MM.1S (cell line): ENCODE measurements at regions not wholly inside any gene's neighbourhood (a gene's known extent, or its start where the extent isn't known, plus 50 kb on each side); places are given as distances from the start of the nearest gene placed in this dataset.

Experiments
- DNase-seq: peaks from one replicate; pipeline ENCODE4 v3.0.0-alpha.2; 2015
- H2AFZ ChIP-seq: fragments of 300-600 bp; sonication (generic); 2 replicates; pipeline ENCODE4 v1.6.0; 2016; ENCODE audit warnings: antibody characterized with exemption, low read length
- H3F3A ChIP-seq: fragments of 300-600 bp; sonication (generic); 2 replicates; pipeline ENCODE4 v1.6.1; 2016; ENCODE audit warnings: mild to moderate bottlenecking, antibody characterized with exemption, low read length, moderate library complexity, mixed read lengths; ENCODE audit not compliant: insufficient read depth
- H3K27ac ChIP-seq: fragments of 300-600 bp; sonication (generic); 2 replicates; pipeline ENCODE4 v1.5.1; 2016; ENCODE audit warnings: mild to moderate bottlenecking, low read length
- H3K27me3 ChIP-seq: fragments of 300-600 bp; sonication (generic); replicated peaks from 2 replicates; pipeline ENCODE4 v1.6.0; 2016; ENCODE audit warnings: low read length; ENCODE audit not compliant: insufficient read depth
- H3K36me3 ChIP-seq: fragments of 300-600 bp; sonication (generic); replicated peaks from 2 replicates; pipeline ENCODE4 v1.6.1; 2016; ENCODE audit warnings: mild to moderate bottlenecking, low read length, mixed read lengths; ENCODE audit not compliant: insufficient read depth
- H3K4me1 ChIP-seq: fragments of 300-600 bp; sonication (generic); 2 replicates; pipeline ENCODE4 v1.6.1; 2016; ENCODE audit warnings: low read length, mixed read lengths
- H3K4me2 ChIP-seq: fragments of 300-600 bp; sonication (generic); 2 replicates; pipeline ENCODE4 v1.6.0; 2016; ENCODE audit warnings: low read depth, low read length
- H3K4me3 ChIP-seq: fragments of 300-600 bp; sonication (generic); 2 replicates; pipeline ENCODE4 v1.5.1; 2016; ENCODE audit warnings: low read length, mixed read lengths
- H3K79me2 ChIP-seq: fragments of 300-600 bp; sonication (generic); 2 replicates; pipeline ENCODE4 v1.6.1; 2016; ENCODE audit warnings: mixed run types, low read length, mixed read lengths
- H3K9ac ChIP-seq: fragments of 300-600 bp; sonication (generic); 2 replicates; pipeline ENCODE4 v1.6.1; 2016; ENCODE audit warnings: low read length, mixed read lengths
- H3K9me2 ChIP-seq: fragments of 300-600 bp; sonication (generic); replicated peaks from 2 replicates; pipeline ENCODE4 v1.6.1; 2016; ENCODE audit warnings: mild to moderate bottlenecking, low read length, mixed read lengths; ENCODE audit not compliant: insufficient read depth
- H3K9me3 ChIP-seq: fragments of 300-600 bp; sonication (generic); replicated peaks from 2 replicates; pipeline ENCODE4 v1.6.1; 2016; ENCODE audit warnings: mild to moderate bottlenecking, low read length, mixed read lengths; ENCODE audit not compliant: insufficient read depth
- H4K20me1 ChIP-seq: fragments of 300-600 bp; sonication (generic); 2 replicates; pipeline ENCODE4 v1.6.1; 2016; ENCODE audit warnings: mild to moderate bottlenecking, low read length, moderate library complexity, mixed read lengths; ENCODE audit not compliant: insufficient read depth
- CTCF ChIP-seq: fragments of 300-600 bp; sonication (generic); IDR thresholded peaks from 2 replicates; pipeline ENCODE4 v1.5.1; 2016; ENCODE audit warnings: antibody characterized with exemption, low read length, mixed read lengths
- EZH2 ChIP-seq: fragments of 300-600 bp; sonication (generic); optimal IDR thresholded peaks from 2 replicates; pipeline ENCODE3; 2017; ENCODE audit warnings: low read depth, mild to moderate bottlenecking, antibody characterized with exemption, low read length, mixed read lengths
- EZH2phosphoT487 ChIP-seq: fragments of 300-600 bp; sonication (generic); IDR thresholded peaks from 2 replicates; pipeline ENCODE4 v1.6.1; 2018; ENCODE audit warnings: antibody characterized with exemption, low read length

- Histone ChIP-seq H3K4me2 (no peak overlapping the region), H3K36me3 (no peaks in the 10 kb centered on the region), H4K20me1 (no peaks in the 10 kb centered on the region), H3K27me3 (no peaks in the 10 kb centered on the region), H3K4me1 (no peaks in the 10 kb centered on the region), H2AFZ (no peak overlapping the region), H3K79me2 (no peaks in the 10 kb centered on the region), H3K9me2 (no peaks in the 10 kb centered on the region), H3K4me3 (no peak overlapping the region), H3K27ac (no peak overlapping the region), H3K9ac (no peak overlapping the region), H3F3A (no peaks in the 10 kb centered on the region), H3K9me3 (no peaks in the 10 kb centered on the region)
- no peak for DNase-seq
- TF ChIP-seq EZH2 (no peak), CTCF (no peak)
Observed at GRCh38 chr9:93864032-93864431, 91.1 kb downstream of the BARX1 start.

GRCh38 chr9:93862877-93863545 lies 92.1 kb downstream of the BARX1 start:
- Histone ChIP-seq H3K4me2 (no peak overlapping the region), H2AFZ (no peak overlapping the region), H3K27me3 (no peaks in the 10 kb centered on the region), H4K20me1 (no peaks in the 10 kb centered on the region), H3K79me2 (no peaks in the 10 kb centered on the region), H3K36me3 (no peaks in the 10 kb centered on the region), H3K9me2 (no peaks in the 10 kb centered on the region), H3K27ac (no peak overlapping the region), H3F3A (no peaks in the 10 kb centered on the region), H3K4me3 (no peak overlapping the region), H3K4me1 (no peaks in the 10 kb centered on the region), H3K9me3 (no peaks in the 10 kb centered on the region), H3K9ac (no peak overlapping the region)
- no peak for DNase-seq
- TF ChIP-seq EZH2phosphoT487, result no peak
- TF ChIP-seq CTCF, result no peak
- TF ChIP-seq EZH2, result no peak

- H4K20me1 ChIP-seq, result no peaks in the 10 kb centered on the region
- H3K27me3 ChIP-seq, result no peaks in the 10 kb centered on the region
- H3K9me3 ChIP-seq, result no peaks in the 10 kb centered on the region
- no peak overlapping the region for H3K9ac ChIP-seq
- H3K79me2 ChIP-seq, result no peaks in the 10 kb centered on the region
- no peak overlapping the region for H2AFZ ChIP-seq
- H3F3A ChIP-seq, result no peaks in the 10 kb centered on the region
- no peak overlapping the region for H3K27ac ChIP-seq
- no peak overlapping the region for H3K4me3 ChIP-seq
- no peaks in the 10 kb centered on the region for H3K4me1 ChIP-seq
- no peaks in the 10 kb centered on the region for H3K36me3 ChIP-seq
- TF ChIP-seq EZH2, result no peak
- no peak for TF ChIP-seq CTCF
- no peak for TF ChIP-seq EZH2phosphoT487
- no peaks in the 10 kb centered on the region for H3K9me2 ChIP-seq
- DNase-seq, result no peak
- H3K4me2 ChIP-seq, result no peak overlapping the region
Observed at GRCh38 chr9:93861736-93862358, 93.3 kb downstream of the BARX1 start.
